Neural progenitor cell (in vitro differentiated cells): ENCODE measurements at regions not wholly inside any gene's neighbourhood (a gene's known extent, or its start where the extent isn't known, plus 50 kb on each side); places are given as distances from the start of the nearest gene placed in this dataset.

Source experiments
- EZH2 ChIP-seq: fragments of 200-600 bp; sonication (generic); IDR thresholded peaks from 2 replicates; pipeline ENCODE4 v1.6.1; 2017; ENCODE audit warnings: antibody characterized with exemption, mild to moderate bottlenecking, moderate library complexity
- TF ChIP-seq, protein P1 (sequence below): fragments of 200-600 bp; sonication (generic); IDR thresholded peaks from 2 replicates; pipeline ENCODE4 v1.5.1; 2017; ENCODE audit warnings: antibody characterized with exemption, mild to moderate bottlenecking

DNA sequence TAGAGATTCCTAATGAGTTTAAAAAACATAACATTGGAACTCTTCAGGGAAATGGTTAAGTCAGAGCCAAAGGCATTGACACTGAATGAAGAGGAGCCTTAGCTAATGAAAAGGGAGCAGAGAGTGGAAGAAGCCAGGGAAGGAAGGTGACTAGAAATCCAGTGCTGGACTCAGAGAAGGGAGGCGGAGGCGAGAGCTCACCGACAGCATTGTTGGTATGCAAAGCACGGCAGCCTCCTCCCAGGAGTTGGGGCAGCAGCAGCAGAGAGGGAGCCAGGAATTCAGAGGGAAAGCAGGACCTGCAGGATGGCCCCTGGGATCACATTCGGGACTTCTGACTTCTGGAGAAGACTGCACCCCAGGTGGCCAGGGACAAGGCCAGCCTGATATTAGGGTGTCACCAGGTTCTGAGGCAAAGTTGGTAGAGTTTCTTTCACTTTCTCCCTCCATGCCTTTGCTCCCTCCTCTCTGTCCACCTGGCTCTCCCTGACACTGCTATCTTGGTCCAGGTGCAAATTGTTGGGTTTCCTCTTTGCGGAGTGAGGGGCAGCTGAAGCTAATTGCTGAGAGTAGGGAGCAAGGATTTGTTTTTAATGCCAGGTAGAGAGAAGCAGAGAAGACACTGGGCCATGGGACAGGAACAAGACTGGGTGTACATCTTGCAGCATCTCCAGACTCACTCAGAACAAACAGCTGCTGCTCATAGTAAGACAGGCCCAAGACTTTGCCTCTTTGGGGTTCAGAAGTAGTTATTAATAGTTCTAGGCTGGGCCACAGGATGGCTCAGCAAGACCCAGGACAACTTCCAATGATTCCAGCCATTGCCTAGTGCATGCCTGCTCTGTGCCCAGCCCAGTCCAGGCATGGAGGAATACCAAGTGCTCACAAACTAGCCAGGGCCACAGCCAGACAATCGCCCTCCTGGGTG lies 157.9 kb downstream of the TLE3 start:
- TF ChIP-seq EZH2, result no peak
- TF ChIP-seq, protein P1, sequence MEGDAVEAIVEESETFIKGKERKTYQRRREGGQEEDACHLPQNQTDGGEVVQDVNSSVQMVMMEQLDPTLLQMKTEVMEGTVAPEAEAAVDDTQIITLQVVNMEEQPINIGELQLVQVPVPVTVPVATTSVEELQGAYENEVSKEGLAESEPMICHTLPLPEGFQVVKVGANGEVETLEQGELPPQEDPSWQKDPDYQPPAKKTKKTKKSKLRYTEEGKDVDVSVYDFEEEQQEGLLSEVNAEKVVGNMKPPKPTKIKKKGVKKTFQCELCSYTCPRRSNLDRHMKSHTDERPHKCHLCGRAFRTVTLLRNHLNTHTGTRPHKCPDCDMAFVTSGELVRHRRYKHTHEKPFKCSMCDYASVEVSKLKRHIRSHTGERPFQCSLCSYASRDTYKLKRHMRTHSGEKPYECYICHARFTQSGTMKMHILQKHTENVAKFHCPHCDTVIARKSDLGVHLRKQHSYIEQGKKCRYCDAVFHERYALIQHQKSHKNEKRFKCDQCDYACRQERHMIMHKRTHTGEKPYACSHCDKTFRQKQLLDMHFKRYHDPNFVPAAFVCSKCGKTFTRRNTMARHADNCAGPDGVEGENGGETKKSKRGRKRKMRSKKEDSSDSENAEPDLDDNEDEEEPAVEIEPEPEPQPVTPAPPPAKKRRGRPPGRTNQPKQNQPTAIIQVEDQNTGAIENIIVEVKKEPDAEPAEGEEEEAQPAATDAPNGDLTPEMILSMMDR, result no peak
